Activated CD8-positive, alpha-beta T cell treated with anti-CD3 and anti-CD28 coated beads, Interleukin-2, amount 10 ng/mL, durations not matched to agents 7 days and 5 days (primary cell): ENCODE measurements at regions not wholly inside any gene's neighbourhood (a gene's known extent, or its start where the extent isn't known, plus 50 kb on each side); places are given as distances from the start of the nearest gene placed in this dataset.

ENCODE experiments used
- ATAC-seq: fragments of 150-1000 bp; cut with Tn5 transposase; one replicate; pipeline ENCODE4 v1.10.0; 2021; ENCODE audit warnings: moderate library complexity
- CTCF ChIA-PET: fragments of 350-600 bp; sonication (Branson Sonifier 250); formaldehyde crosslinking; loops from one replicate; lab custom pipeline; 2021; ENCODE audit warnings: antibody characterized with exemption; lab: Charles Lee
- POLR2A ChIA-PET: fragments of 350-600 bp; sonication (Branson Sonifier 250); formaldehyde crosslinking; loops from one replicate; lab custom pipeline; 2021; ENCODE audit warnings: antibody characterized with exemption; lab: Charles Lee
- DNase-seq: peaks from one replicate; pipeline ENCODE4 v3.0.0-alpha.2; 2020
- H3K27ac Mint-ChIP-seq: one replicate; pipeline ENCODE4 v1.8.0; 2021; ENCODE audit warnings: mild to moderate bottlenecking, mixed read lengths
- H3K27me3 Mint-ChIP-seq: one replicate; pipeline ENCODE4 v1.8.0; 2021; ENCODE audit warnings: low read depth, mixed read lengths
- H3K36me3 Mint-ChIP-seq: one replicate; pipeline ENCODE4 v1.8.0; 2021; ENCODE audit warnings: low read depth, mixed read lengths
- H3K4me1 Mint-ChIP-seq: one replicate; pipeline ENCODE4 v1.8.0; 2021; ENCODE audit warnings: low read depth, mixed read lengths
- H3K4me3 Mint-ChIP-seq: one replicate; pipeline ENCODE4 v1.8.0; 2021; ENCODE audit warnings: mild to moderate bottlenecking, mixed read lengths
- H3K9me3 Mint-ChIP-seq: one replicate; pipeline ENCODE4 v1.8.0; 2022; ENCODE audit warnings: mixed read lengths; ENCODE audit not compliant: insufficient read depth

GRCh38 chr16:8251298-8251697 is 339.0 kb downstream of the TMEM114 start:
- no peak overlapping the region for H3K27ac Mint-ChIP-seq
- DNase-seq: no peak

GRCh38 chr16:8247993-8248392 is 342.3 kb downstream of the TMEM114 start:
- Mint-ChIP-seq H3K9me3 (no peaks in the 10 kb centered on the region), H3K27me3 (no peaks in the 10 kb centered on the region), H3K4me1 (no peaks in the 10 kb centered on the region), H3K36me3 (no peaks in the 10 kb centered on the region), H3K4me3 (no peak overlapping the region), H3K27ac (no peak overlapping the region)
- POLR2A ChIA-PET: no interaction called here
- no peak for DNase-seq
- CTCF ChIA-PET: no interaction called here
- no peak for ATAC-seq

More at GRCh38 chr16:8251298-8251697, 339.0 kb downstream of the TMEM114 start:
- Mint-ChIP-seq H3K9me3 (no peaks in the 10 kb centered on the region), H3K36me3 (no peaks in the 10 kb centered on the region), H3K27me3 (no peaks in the 10 kb centered on the region), H3K4me1 (no peaks in the 10 kb centered on the region), H3K4me3 (no peak overlapping the region)
- ChIA-PET POLR2A (no interaction called here), CTCF (no interaction called here)
- no peak for ATAC-seq

- ATAC-seq: no peak
- ChIA-PET POLR2A (no interaction called here), CTCF (no interaction called here)
- Mint-ChIP-seq H3K27ac (no peak overlapping the region), H3K27me3 (no peaks in the 10 kb centered on the region), H3K4me3 (no peak overlapping the region), H3K4me1 (no peaks in the 10 kb centered on the region), H3K36me3 (no peaks in the 10 kb centered on the region), H3K9me3 (peaks cover 6% of the 10 kb centered on the region)
- DNase-seq: no peak
These were observed 346.3 kb downstream of the TMEM114 start for GRCh38 chr16:8243981-8244380.

GRCh38 chr16:8241408-8241807 is 348.9 kb downstream of the TMEM114 start:
- Mint-ChIP-seq H3K27me3 (no peaks in the 10 kb centered on the region), H3K36me3 (no peaks in the 10 kb centered on the region), H3K4me3 (no peak overlapping the region), H3K27ac (no peak overlapping the region), H3K4me1 (no peaks in the 10 kb centered on the region), H3K9me3 (peaks cover 6% of the 10 kb centered on the region)
- DNase-seq: no peak
- POLR2A ChIA-PET: no interaction called here
- no peak for ATAC-seq
- CTCF ChIA-PET: no interaction called here

GRCh38 chr16:8239443-8239842 is 350.9 kb downstream of the TMEM114 start:
- Mint-ChIP-seq H3K36me3 (no peaks in the 10 kb centered on the region), H3K27me3 (no peaks in the 10 kb centered on the region), H3K27ac (no peak overlapping the region), H3K4me3 (no peak overlapping the region), H3K4me1 (no peaks in the 10 kb centered on the region), H3K9me3 (peaks cover 13% of the 10 kb centered on the region)
- DNase-seq: no peak
- ATAC-seq: no peak
- CTCF ChIA-PET: no interaction called here
- POLR2A ChIA-PET: no interaction called here

GRCh38 chr16:8237452-8237851 is 352.9 kb downstream of the TMEM114 start:
- no peak for DNase-seq
- ChIA-PET POLR2A (no interaction called here), CTCF (no interaction called here)
- no peak overlapping the region for H3K27ac Mint-ChIP-seq
- peaks cover 13% of the 10 kb centered on the region for H3K9me3 Mint-ChIP-seq
- H3K36me3 Mint-ChIP-seq: no peaks in the 10 kb centered on the region
- no peak for ATAC-seq
- no peak overlapping the region for H3K4me3 Mint-ChIP-seq
- H3K4me1 Mint-ChIP-seq: no peaks in the 10 kb centered on the region
- no peaks in the 10 kb centered on the region for H3K27me3 Mint-ChIP-seq

- no peak overlapping the region for H3K27ac Mint-ChIP-seq
- no peaks in the 10 kb centered on the region for H3K27me3 Mint-ChIP-seq
- DNase-seq (no peak), ATAC-seq (no peak)
- no peak overlapping the region for H3K4me3 Mint-ChIP-seq
- ChIA-PET CTCF (no interaction called here), POLR2A (no interaction called here)
- peaks cover 13% of the 10 kb centered on the region for H3K9me3 Mint-ChIP-seq
- no peaks in the 10 kb centered on the region for H3K4me1 Mint-ChIP-seq
- H3K36me3 Mint-ChIP-seq: no peaks in the 10 kb centered on the region
These were observed 353.5 kb downstream of the TMEM114 start for GRCh38 chr16:8236816-8237215.

GRCh38 chr16:8230497-8230896 is 359.8 kb downstream of the TMEM114 start:
- Mint-ChIP-seq H3K27me3 (no peaks in the 10 kb centered on the region), H3K9me3 (peaks cover 5% of the 10 kb centered on the region), H3K4me3 (no peak overlapping the region), H3K36me3 (no peaks in the 10 kb centered on the region), H3K27ac (no peak overlapping the region), H3K4me1 (no peaks in the 10 kb centered on the region)
- ATAC-seq (no peak), DNase-seq (no peak)
- ChIA-PET CTCF (no interaction called here), POLR2A (no interaction called here)

- Mint-ChIP-seq H3K27me3 (no peaks in the 10 kb centered on the region), H3K4me1 (no peaks in the 10 kb centered on the region), H3K4me3 (no peak overlapping the region), H3K36me3 (no peaks in the 10 kb centered on the region), H3K9me3 (peaks cover 5% of the 10 kb centered on the region), H3K27ac (no peak overlapping the region)
- ATAC-seq: no peak
- DNase-seq: no peak
- ChIA-PET CTCF (no interaction called here), POLR2A (no interaction called here)
These were observed 361.2 kb downstream of the TMEM114 start for GRCh38 chr16:8229011-8229520.

GRCh38 chr16:8217201-8217600 is 373.1 kb downstream of the TMEM114 start:
- DNase-seq: no peak
- Mint-ChIP-seq H3K27ac (no peak overlapping the region), H3K27me3 (no peaks in the 10 kb centered on the region), H3K36me3 (no peaks in the 10 kb centered on the region), H3K4me3 (no peak overlapping the region), H3K4me1 (no peaks in the 10 kb centered on the region), H3K9me3 (peaks cover 21% of the 10 kb centered on the region)
- no peak for ATAC-seq
- ChIA-PET POLR2A (no interaction called here), CTCF (no interaction called here)

- Mint-ChIP-seq H3K4me3 (no peak overlapping the region), H3K4me1 (no peaks in the 10 kb centered on the region), H3K27me3 (no peaks in the 10 kb centered on the region), H3K27ac (no peak overlapping the region), H3K9me3 (no peaks in the 10 kb centered on the region), H3K36me3 (no peaks in the 10 kb centered on the region)
- ATAC-seq (no peak), DNase-seq (no peak)
- POLR2A ChIA-PET: no interaction called here
- CTCF ChIA-PET: no interaction called here
These were observed 385.5 kb downstream of the TMEM114 start for GRCh38 chr16:8204769-8205168.

- DNase-seq (no peak), ATAC-seq (no peak)
- no peak overlapping the region for H3K27ac Mint-ChIP-seq
- no peaks in the 10 kb centered on the region for H3K4me1 Mint-ChIP-seq
- no peaks in the 10 kb centered on the region for H3K9me3 Mint-ChIP-seq
- ChIA-PET CTCF (no interaction called here), POLR2A (no interaction called here)
- no peak overlapping the region for H3K4me3 Mint-ChIP-seq
- no peaks in the 10 kb centered on the region for H3K27me3 Mint-ChIP-seq
- no peaks in the 10 kb centered on the region for H3K36me3 Mint-ChIP-seq
These were observed 386.2 kb downstream of the TMEM114 start for GRCh38 chr16:8204096-8204495.

GRCh38 chr16:8203101-8203500 is 387.2 kb downstream of the TMEM114 start:
- H3K4me1 Mint-ChIP-seq: no peaks in the 10 kb centered on the region
- POLR2A ChIA-PET: no interaction called here
- ATAC-seq (no peak), DNase-seq (no peak)
- no peaks in the 10 kb centered on the region for H3K36me3 Mint-ChIP-seq
- H3K9me3 Mint-ChIP-seq: no peaks in the 10 kb centered on the region
- H3K4me3 Mint-ChIP-seq: no peak overlapping the region
- CTCF ChIA-PET: no interaction called here
- H3K27me3 Mint-ChIP-seq: no peaks in the 10 kb centered on the region
- no peak overlapping the region for H3K27ac Mint-ChIP-seq
